ENCODE measurements at regions not wholly inside any gene's neighbourhood (a gene's known extent, or its start where the extent isn't known, plus 50 kb on each side); places are given as distances from the start of the nearest gene placed in this dataset.

GRCh38 chr14:65906344-65906743, 493.8 kb downstream of the FUT8 start:
- no peak for TF ChIP-seq CTCF (conservative IDR thresholded peaks at IDR 0.05)
- Histone ChIP-seq H3K4me3 (ENCODE audit: low read length) (no peak overlapping the region), H3K27ac (ENCODE audit: low read depth, low read length) (no peak overlapping the region), H3K27me3 (ENCODE audit: control insufficient read depth, insufficient read depth, low read length, poor library complexity, severe bottlenecking) (no peaks in the 10 kb centered on the region), H3K9me3 (ENCODE audit: control insufficient read depth, low read length) (peaks cover 5% of the 10 kb centered on the region), H3K4me1 (ENCODE audit: control insufficient read depth, insufficient read depth, low read length) (no peaks in the 10 kb centered on the region), H3K9ac (ENCODE audit: extremely low read depth, low read length, poor library complexity, severe bottlenecking) (no peak overlapping the region), H3K36me3 (ENCODE audit: control insufficient read depth, insufficient read depth, low read length) (no peaks in the 10 kb centered on the region)
- no peaks in the 10 kb centered on the region for H3K4me1 Mint-ChIP-seq
- no peak overlapping the region for H3K4me3 Mint-ChIP-seq
- H3K9me3 Mint-ChIP-seq = peaks cover 11% of the 10 kb centered on the region
- 89 to 100% methylated on average over 3 to 4 of the region's 4 CpGs for WGBS, 2 experiments (ENCODE audit: insufficient coverage in 1 of 2, insufficient read length in 1 of 2)
- peaks cover 3% of the 10 kb centered on the region for H3K27me3 Mint-ChIP-seq (ENCODE audit: insufficient read depth)
- H3K36me3 Mint-ChIP-seq (ENCODE audit: low read depth) = no peaks in the 10 kb centered on the region
- H3K27ac Mint-ChIP-seq = no peak overlapping the region
- no peak for DNase-seq

GRCh38 chr14:65906948-65907347, 494.4 kb downstream of the FUT8 start:
- H3K4me1 Mint-ChIP-seq = peaks cover 2% of the 10 kb centered on the region
- no peak for DNase-seq
- no peaks in the 10 kb centered on the region for H3K27me3 ChIP-seq (ENCODE audit: control insufficient read depth, insufficient read depth, low read length, poor library complexity, severe bottlenecking)
- no peak overlapping the region for H3K9ac ChIP-seq (ENCODE audit: extremely low read depth, low read length, poor library complexity, severe bottlenecking)
- no peak overlapping the region for H3K4me3 Mint-ChIP-seq
- no peaks in the 10 kb centered on the region for H3K27me3 Mint-ChIP-seq (ENCODE audit: insufficient read depth)
- no peak overlapping the region for H3K4me3 ChIP-seq (ENCODE audit: low read length)
- 95 to 100% methylated on average over 2 of the region's 2 CpGs for WGBS, 2 experiments (ENCODE audit: insufficient coverage in 1 of 2, insufficient read length in 1 of 2)
- H3K36me3 Mint-ChIP-seq (ENCODE audit: low read depth) = no peaks in the 10 kb centered on the region
- H3K9me3 ChIP-seq (ENCODE audit: control insufficient read depth, low read length) = no peaks in the 10 kb centered on the region
- TF ChIP-seq CTCF (conservative IDR thresholded peaks at IDR 0.05) = no peak
- H3K27ac Mint-ChIP-seq = no peak overlapping the region
- H3K4me1 ChIP-seq (ENCODE audit: control insufficient read depth, insufficient read depth, low read length) = no peaks in the 10 kb centered on the region
- H3K27ac ChIP-seq (ENCODE audit: low read depth, low read length) = no peak overlapping the region
- H3K36me3 ChIP-seq (ENCODE audit: control insufficient read depth, insufficient read depth, low read length) = no peaks in the 10 kb centered on the region
- peaks cover 5% of the 10 kb centered on the region for H3K9me3 Mint-ChIP-seq

GRCh38 chr14:65910108-65910786, 497.7 kb downstream of the FUT8 start:
- Histone ChIP-seq H3K36me3 (ENCODE audit: control insufficient read depth, insufficient read depth, low read length) (no peaks in the 10 kb centered on the region), H3K9me3 (ENCODE audit: control insufficient read depth, low read length) (no peaks in the 10 kb centered on the region), H3K4me3 (ENCODE audit: low read length) (no peak overlapping the region), H3K9ac (ENCODE audit: extremely low read depth, low read length, poor library complexity, severe bottlenecking) (no peak overlapping the region), H3K4me1 (ENCODE audit: control insufficient read depth, insufficient read depth, low read length) (no peaks in the 10 kb centered on the region), H3K27me3 (ENCODE audit: control insufficient read depth, insufficient read depth, low read length, poor library complexity, severe bottlenecking) (no peaks in the 10 kb centered on the region), H3K27ac (ENCODE audit: low read depth, low read length) (no peak overlapping the region)
- no peak for DNase-seq
- no peak for TF ChIP-seq CTCF (conservative IDR thresholded peaks at IDR 0.05)
- H3K4me1 Mint-ChIP-seq = peaks cover 2% of the 10 kb centered on the region
- no peaks in the 10 kb centered on the region for H3K9me3 Mint-ChIP-seq
- WGBS, 2 experiments (ENCODE audit: insufficient coverage in 1 of 2, insufficient read length in 1 of 2) = 71 to 83% methylated on average over 3 to 4 of the region's 4 CpGs
- H3K4me3 Mint-ChIP-seq = no peak overlapping the region
- no peaks in the 10 kb centered on the region for H3K27me3 Mint-ChIP-seq (ENCODE audit: insufficient read depth)
- no peak overlapping the region for H3K27ac Mint-ChIP-seq
- no peaks in the 10 kb centered on the region for H3K36me3 Mint-ChIP-seq (ENCODE audit: low read depth)

Measured in endodermal cell (in vitro differentiated cells).